ENCODE measurements at regions not wholly inside any gene's neighbourhood (a gene's known extent, or its start where the extent isn't known, plus 50 kb on each side); places are given as distances from the start of the nearest gene placed in this dataset.

GRCh38 chr3:103851793-103852192 is 1417.0 kb downstream of the ZPLD1 start:
- no peak overlapping the region for H3K4me3 ChIP-seq (ENCODE audit: low read length)
- TF ChIP-seq EZH2phosphoT487 (IDR thresholded peaks at IDR 0.05; ENCODE audit: low read length) (no peak), EZH2 (optimal IDR thresholded peaks at IDR 0.05; ENCODE audit: low read depth, low read length) (no peak), CTCF (IDR thresholded peaks at IDR 0.05; ENCODE audit: low read length) (no peak)
- no peaks in the 10 kb centered on the region for H3F3A ChIP-seq (ENCODE audit: insufficient read depth, low read length)
- H3K4me2 ChIP-seq (ENCODE audit: low read depth, low read length): no peak overlapping the region
- no peak overlapping the region for H3K27ac ChIP-seq (ENCODE audit: low read length)
- no peaks in the 10 kb centered on the region for H3K36me3 ChIP-seq (replicated peaks; ENCODE audit: insufficient read depth, low read length)
- no peak for DNase-seq
- no peaks in the 10 kb centered on the region for H3K9me2 ChIP-seq (replicated peaks; ENCODE audit: insufficient read depth, low read length)
- no peak overlapping the region for H3K9ac ChIP-seq (ENCODE audit: low read length)
- no peaks in the 10 kb centered on the region for H3K27me3 ChIP-seq (replicated peaks; ENCODE audit: insufficient read depth, low read length)
- H2AFZ ChIP-seq (ENCODE audit: low read length): no peak overlapping the region
- H3K4me1 ChIP-seq (ENCODE audit: low read length): no peaks in the 10 kb centered on the region
- H3K79me2 ChIP-seq (ENCODE audit: low read length): no peaks in the 10 kb centered on the region
- no peaks in the 10 kb centered on the region for H3K9me3 ChIP-seq (replicated peaks; ENCODE audit: insufficient read depth, low read length)
- H4K20me1 ChIP-seq (ENCODE audit: insufficient read depth, low read length): no peaks in the 10 kb centered on the region

- Histone ChIP-seq H3K36me3 (replicated peaks; ENCODE audit: insufficient read depth, low read length) (no peaks in the 10 kb centered on the region), H3F3A (ENCODE audit: insufficient read depth, low read length) (no peaks in the 10 kb centered on the region), H3K79me2 (ENCODE audit: low read length) (no peaks in the 10 kb centered on the region), H3K9me2 (replicated peaks; ENCODE audit: insufficient read depth, low read length) (no peaks in the 10 kb centered on the region), H3K9ac (ENCODE audit: low read length) (no peak overlapping the region), H3K4me3 (ENCODE audit: low read length) (no peak overlapping the region), H3K4me1 (ENCODE audit: low read length) (no peaks in the 10 kb centered on the region), H3K4me2 (ENCODE audit: low read depth, low read length) (no peak overlapping the region), H3K9me3 (replicated peaks; ENCODE audit: insufficient read depth, low read length) (no peaks in the 10 kb centered on the region), H4K20me1 (ENCODE audit: insufficient read depth, low read length) (no peaks in the 10 kb centered on the region), H2AFZ (ENCODE audit: low read length) (no peak overlapping the region), H3K27ac (ENCODE audit: low read length) (no peak overlapping the region), H3K27me3 (replicated peaks; ENCODE audit: insufficient read depth, low read length) (no peaks in the 10 kb centered on the region)
- no peak for DNase-seq
- no peak for TF ChIP-seq CTCF (IDR thresholded peaks at IDR 0.05; ENCODE audit: low read length)
- no peak for TF ChIP-seq EZH2 (optimal IDR thresholded peaks at IDR 0.05; ENCODE audit: low read depth, low read length)
- TF ChIP-seq EZH2phosphoT487 (IDR thresholded peaks at IDR 0.05; ENCODE audit: low read length): no peak
Measured at GRCh38 chr3:103862415-103862814, 1427.6 kb downstream of the ZPLD1 start.

GRCh38 chr3:103863381-103863780 is 1428.6 kb downstream of the ZPLD1 start:
- Histone ChIP-seq H3K9me2 (replicated peaks; ENCODE audit: insufficient read depth, low read length) (no peaks in the 10 kb centered on the region), H3K4me1 (ENCODE audit: low read length) (no peaks in the 10 kb centered on the region), H2AFZ (ENCODE audit: low read length) (no peak overlapping the region), H3K4me3 (ENCODE audit: low read length) (no peak overlapping the region), H3K27me3 (replicated peaks; ENCODE audit: insufficient read depth, low read length) (no peaks in the 10 kb centered on the region), H3K9ac (ENCODE audit: low read length) (no peak overlapping the region), H3K79me2 (ENCODE audit: low read length) (no peaks in the 10 kb centered on the region), H3F3A (ENCODE audit: insufficient read depth, low read length) (no peaks in the 10 kb centered on the region), H3K4me2 (ENCODE audit: low read depth, low read length) (no peak overlapping the region), H3K36me3 (replicated peaks; ENCODE audit: insufficient read depth, low read length) (no peaks in the 10 kb centered on the region), H3K27ac (ENCODE audit: low read length) (no peak overlapping the region), H4K20me1 (ENCODE audit: insufficient read depth, low read length) (no peaks in the 10 kb centered on the region), H3K9me3 (replicated peaks; ENCODE audit: insufficient read depth, low read length) (no peaks in the 10 kb centered on the region)
- DNase-seq: no peak
- TF ChIP-seq CTCF (IDR thresholded peaks at IDR 0.05; ENCODE audit: low read length) (no peak), EZH2 (optimal IDR thresholded peaks at IDR 0.05; ENCODE audit: low read depth, low read length) (no peak), EZH2phosphoT487 (IDR thresholded peaks at IDR 0.05; ENCODE audit: low read length) (no peak)

Data from MM.1S (cell line).